ENCODE measurements at regions not wholly inside any gene's neighbourhood (a gene's known extent, or its start where the extent isn't known, plus 50 kb on each side); places are given as distances from the start of the nearest gene placed in this dataset.
A peak's percentile ranks its signal among the peaks of the same experiment; 100 is the strongest.

DNA sequence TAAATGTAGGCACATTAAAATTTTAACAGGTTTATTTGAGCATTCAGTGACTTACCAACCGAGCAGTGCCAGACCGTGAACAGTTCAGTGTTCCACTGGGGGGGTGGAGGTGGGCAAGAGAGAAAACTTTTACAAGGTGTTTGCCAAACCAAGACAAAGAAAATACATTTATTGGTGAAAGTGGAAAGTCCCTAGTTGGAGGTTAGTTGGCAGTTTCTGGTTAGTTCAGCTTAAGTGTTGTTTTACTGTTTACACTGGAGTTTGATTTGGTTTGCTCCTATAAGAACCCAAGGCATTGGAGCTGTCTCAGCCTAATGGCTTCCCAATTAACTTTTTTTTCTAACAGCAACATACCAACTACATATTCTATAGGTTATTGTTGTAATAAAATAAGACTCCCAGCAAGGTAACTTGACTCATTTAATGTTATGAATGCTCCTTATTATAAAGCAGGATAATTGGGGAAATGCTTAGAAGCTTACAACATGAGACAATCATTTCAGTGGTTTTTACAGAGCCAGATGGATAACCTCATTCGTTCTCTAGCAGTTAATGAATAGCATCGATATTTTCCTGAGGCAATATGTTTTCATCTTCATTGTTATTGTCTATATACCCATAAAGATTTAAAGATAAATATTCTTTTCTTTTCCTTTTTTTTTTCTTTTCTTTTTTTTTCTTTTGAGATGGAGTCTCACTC is 115.8 kb downstream of the ETNK1 start:
- Histone ChIP-seq H3K4me3 (no peak overlapping the region), H3K9ac (no peak overlapping the region), H3K9me3 (replicated peaks in 1 of 11) (0 out of 22 replicates have a peak, but pooled peaks cover 0 to 7% (median 0%) of the 10 kb centered on the region in 11 experiments), H3K4me2 (no peak overlapping the region), H3K36me3 (no peaks in the 10 kb centered on the region), H3K27ac (no peak overlapping the region), H3K27me3 (no peaks in the 10 kb centered on the region), H3K4me1 (no peaks in the 10 kb centered on the region), H4K20me1 (no peaks in the 10 kb centered on the region)
- TF ChIP-seq Cebpa-rat (IDR thresholded peaks at IDR 0.05) = no peak

GRCh38 chr12:22743700-22744099 is 118.7 kb downstream of the ETNK1 start:
- no peak overlapping the region for H3K27ac ChIP-seq
- no peaks in the 10 kb centered on the region for H4K20me1 ChIP-seq
- H3K27me3 ChIP-seq = no peaks in the 10 kb centered on the region
- no peak overlapping the region for H3K4me2 ChIP-seq
- no peak for TF ChIP-seq Cebpa-rat (IDR thresholded peaks at IDR 0.05)
- 0 out of 22 replicates have a peak, but pooled peaks cover 0 to 7% (median 0%) of the 10 kb centered on the region in 11 experiments for H3K9me3 ChIP-seq (replicated peaks in 1 of 11)
- H3K4me3 ChIP-seq = no peak overlapping the region
- H3K4me1 ChIP-seq = no peaks in the 10 kb centered on the region
- H3K9ac ChIP-seq = no peak overlapping the region
- no peaks in the 10 kb centered on the region for H3K36me3 ChIP-seq

DNA sequence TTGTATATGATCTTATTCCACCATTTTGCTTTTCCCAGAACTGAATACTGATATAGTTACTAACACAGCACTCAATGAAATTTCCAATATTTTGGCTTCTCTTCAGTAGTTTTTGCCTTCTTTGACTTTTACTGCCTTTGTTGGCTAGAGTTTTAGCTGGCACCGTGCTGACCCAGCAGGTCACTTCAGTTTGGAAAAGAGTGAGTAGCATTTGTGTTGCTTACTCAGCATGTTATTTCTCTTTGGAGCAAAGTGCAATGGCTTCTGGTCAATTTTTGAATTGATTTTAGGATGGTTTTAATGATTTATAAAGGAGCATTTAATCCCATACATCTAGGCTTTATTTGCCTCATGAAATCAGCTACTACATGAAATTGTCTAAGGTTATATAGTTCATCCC is 119.2 kb downstream of the ETNK1 start:
- no peak for TF ChIP-seq Cebpa-rat (IDR thresholded peaks at IDR 0.05)
- Histone ChIP-seq H3K9ac (no peak overlapping the region), H3K27ac (no peak overlapping the region), H4K20me1 (no peaks in the 10 kb centered on the region), H3K9me3 (replicated peaks in 1 of 11) (0 out of 22 replicates have a peak, but pooled peaks cover 0 to 7% (median 0%) of the 10 kb centered on the region in 11 experiments), H3K4me2 (no peak overlapping the region), H3K4me1 (no peaks in the 10 kb centered on the region), H3K36me3 (no peaks in the 10 kb centered on the region), H3K4me3 (no peak overlapping the region), H3K27me3 (no peaks in the 10 kb centered on the region)

GRCh38 chr12:22746720-22747119 is 121.7 kb downstream of the ETNK1 start:
- H3K27ac ChIP-seq = no peak overlapping the region
- H3K4me3 ChIP-seq = no peak overlapping the region
- H3K9me3 ChIP-seq (replicated peaks in 1 of 11) = no peaks in the 10 kb centered on the region
- H3K4me2 ChIP-seq = no peak overlapping the region
- no peaks in the 10 kb centered on the region for H3K4me1 ChIP-seq
- no peaks in the 10 kb centered on the region for H4K20me1 ChIP-seq
- no peaks in the 10 kb centered on the region for H3K36me3 ChIP-seq
- no peaks in the 10 kb centered on the region for H3K27me3 ChIP-seq
- no peak overlapping the region for H3K9ac ChIP-seq
- no peak for TF ChIP-seq Cebpa-rat (IDR thresholded peaks at IDR 0.05)

- H3K36me3 ChIP-seq = no peaks in the 10 kb centered on the region
- H3K27me3 ChIP-seq = no peaks in the 10 kb centered on the region
- H3K4me3 ChIP-seq = no peak overlapping the region
- TF ChIP-seq Cebpa-rat (IDR thresholded peaks at IDR 0.05) = no peak
- peaks cover 0 to 9% (median 0%) of the 10 kb centered on the region in 10 experiments; a peak in 3 of 20 replicates for H3K4me1 ChIP-seq
- peak overlapping the region in 1 of 11 experiments; percentile 39; a peak in 2 of 22 replicates for H3K4me2 ChIP-seq
- H3K9me3 ChIP-seq (replicated peaks in 1 of 11) = peaks cover 0 to 10% (median 0%) of the 10 kb centered on the region in 11 experiments; a peak in 4 of 22 replicates
- H3K9ac ChIP-seq = no peak overlapping the region
- H4K20me1 ChIP-seq = no peaks in the 10 kb centered on the region
- H3K27ac ChIP-seq = no peak overlapping the region
These were observed 130.7 kb downstream of the ETNK1 start for GRCh38 chr12:22755629-22756028.

GRCh38 chr12:22759769-22760674 is 135.1 kb downstream of the ETNK1 start:
- no peak for TF ChIP-seq Cebpa-rat (IDR thresholded peaks at IDR 0.05)
- Histone ChIP-seq H4K20me1 (no peaks in the 10 kb centered on the region), H3K36me3 (no peaks in the 10 kb centered on the region), H3K9ac (no peak overlapping the region), H3K4me2 (no peak overlapping the region), H3K4me3 (no peak overlapping the region), H3K27ac (no peak overlapping the region), H3K27me3 (no peaks in the 10 kb centered on the region), H3K4me1 (peaks cover 0 to 9% (median 0%) of the 10 kb centered on the region in 10 experiments; a peak in 3 of 20 replicates), H3K9me3 (replicated peaks in 1 of 11) (peaks cover 0 to 5% (median 0%) of the 10 kb centered on the region in 11 experiments; a peak in 2 of 22 replicates)

GRCh38 chr12:22765421-22766130 is 140.6 kb downstream of the ETNK1 start:
- H3K4me1 ChIP-seq = no peaks in the 10 kb centered on the region

GRCh38 chr12:22766911-22767420 is 142.0 kb downstream of the ETNK1 start:
- H3K9ac ChIP-seq = no peak overlapping the region
- H4K20me1 ChIP-seq = no peaks in the 10 kb centered on the region
- H3K4me1 ChIP-seq = no peaks in the 10 kb centered on the region
- H3K9me3 ChIP-seq (replicated peaks in 1 of 11) = no peaks in the 10 kb centered on the region
- H3K27me3 ChIP-seq = no peaks in the 10 kb centered on the region
- no peaks in the 10 kb centered on the region for H3K36me3 ChIP-seq
- H3K27ac ChIP-seq = no peak overlapping the region
- H3K4me3 ChIP-seq = no peak overlapping the region
- no peak overlapping the region for H3K4me2 ChIP-seq
- TF ChIP-seq Cebpa-rat (IDR thresholded peaks at IDR 0.05) = no peak

More at GRCh38 chr12:22765421-22766130, 140.6 kb downstream of the ETNK1 start:
- no peak overlapping the region for H3K27ac ChIP-seq
- H3K9ac ChIP-seq = no peak overlapping the region
- H3K4me3 ChIP-seq = no peak overlapping the region
- no peak for TF ChIP-seq Cebpa-rat (IDR thresholded peaks at IDR 0.05)
- no peaks in the 10 kb centered on the region for H4K20me1 ChIP-seq
- H3K9me3 ChIP-seq (replicated peaks in 1 of 11) = no peaks in the 10 kb centered on the region
- H3K27me3 ChIP-seq = no peaks in the 10 kb centered on the region
- no peak overlapping the region for H3K4me2 ChIP-seq
- H3K36me3 ChIP-seq = no peaks in the 10 kb centered on the region

GRCh38 chr12:22781339-22781738 is 156.4 kb downstream of the ETNK1 start:
- no peak for TF ChIP-seq Cebpa-rat (IDR thresholded peaks at IDR 0.05)
- no peak overlapping the region for H3K4me3 ChIP-seq
- H3K4me1 ChIP-seq = peaks cover 0 to 7% (median 4%) of the 10 kb centered on the region in 10 experiments; a peak in 11 of 20 replicates
- H3K36me3 ChIP-seq = no peaks in the 10 kb centered on the region
- H4K20me1 ChIP-seq = no peaks in the 10 kb centered on the region
- H3K27me3 ChIP-seq = no peaks in the 10 kb centered on the region
- no peak overlapping the region for H3K9ac ChIP-seq
- no peak overlapping the region for H3K4me2 ChIP-seq
- peaks cover 0 to 17% (median 0%) of the 10 kb centered on the region in 11 experiments; a peak in 5 of 22 replicates for H3K9me3 ChIP-seq (replicated peaks in 1 of 11)
- H3K27ac ChIP-seq = no peak overlapping the region

All from BLaER1 treated with 17β-estradiol and CSF1 and Interleukin-3, amounts not matched to agents 10 nM and 100 nM (cell line).